GM12878 (cell line): ENCODE measurements at regions not wholly inside any gene's neighbourhood (a gene's known extent, or its start where the extent isn't known, plus 50 kb on each side); places are given as distances from the start of the nearest gene placed in this dataset.

Source experiments
- ATAC-seq: fragments of 200-7000 bp; cut with Tn5 transposase; 3 replicates; pipeline ENCODE4 v1.9.1; 2020; ENCODE audit warnings: mild to moderate bottlenecking, moderate library complexity
- BruUV-seq: library from RNA; stranded (reverse); fragments of 400-500 nt; replicated peaks from 2 replicates; lab custom pipeline; 2021; lab: Mats Ljungman, UMichigan
- CTCF ChIA-PET: fragments of 300-600 bp; sonication (Branson Sonifier 250); formaldehyde crosslinking; extraction: SDS; loops from one replicate; lab custom pipeline; 2021; ENCODE audit warnings: inconsistent platforms; lab: Yijun Ruan, JAX
- POLR2A ChIA-PET: fragments of 350-600 bp; formaldehyde crosslinking; extraction: SDS; loops from one replicate; lab custom pipeline; 2021; ENCODE audit warnings: inconsistent platforms; lab: Charles Lee
- RAD21 ChIA-PET: fragments of 300-600 bp; sonication (Branson Sonifier 250); formaldehyde crosslinking; loops from one replicate; lab custom pipeline; 2023; ENCODE audit warnings: antibody characterized with exemption; ENCODE audit not compliant: unreplicated experiment; lab: Charles Lee
- SMC1A ChIA-PET: fragments of 300-600 bp; sonication (Branson Sonifier 250); formaldehyde crosslinking; loops from one replicate; lab custom pipeline; 2023; ENCODE audit not compliant: unreplicated experiment, uncharacterized antibody; lab: Charles Lee
- DNase-seq: peaks from one replicate; pipeline ENCODE4 v3.0.0-alpha.2; 2011; ENCODE audit warnings: low read depth, low spot score
- FAIRE-seq: peaks from 3 replicates; lab custom pipeline; 2011; peaks lifted over from hg19 to GRCh38; lab: Jason Lieb, UNC
- H2AFZ ChIP-seq: 2 replicates; pipeline ENCODE4 v1.6.0; 2011; ENCODE audit warnings: low read depth, low read length, control low read depth; ENCODE audit not compliant: control insufficient read depth
- H3K27ac ChIP-seq: 2 replicates; pipeline ENCODE4 v1.5.1; 2011; ENCODE audit warnings: control low read depth; ENCODE audit not compliant: control insufficient read depth, insufficient read depth
- H3K27me3 ChIP-seq, 2 experiments: replicated peaks in 1 of 2; 2 replicates each; pipeline versions ENCODE4 v1.6.0 to v1.6.1; 2011; ENCODE audit warnings: low read length in 1 of 2; ENCODE audit not compliant: control insufficient read depth in 2 of 2, insufficient read depth in 2 of 2
- H3K36me3 ChIP-seq, 2 experiments: 2 replicates each; pipeline ENCODE4 v1.5.1; 2011; ENCODE audit warnings: low read length in 1 of 2; ENCODE audit not compliant: control insufficient read depth in 2 of 2, insufficient read depth in 2 of 2
- H3K4me1 ChIP-seq: 2 replicates; pipeline ENCODE4 v1.6.1; 2011; ENCODE audit warnings: mild to moderate bottlenecking, low read length, moderate library complexity, mixed read lengths; ENCODE audit not compliant: control insufficient read depth, insufficient read depth
- H3K4me2 ChIP-seq: 2 replicates; pipeline ENCODE4 v1.6.0; 2011; ENCODE audit warnings: control low read depth; ENCODE audit not compliant: control insufficient read depth, insufficient read depth
- H3K4me3 ChIP-seq: fragments of 200-600 bp; sonication (generic); 2 replicates; pipeline ENCODE4 v1.5.1; 2016
- H3K79me2 ChIP-seq: 2 replicates; pipeline ENCODE4 v1.6.0; 2011; ENCODE audit warnings: low read length; ENCODE audit not compliant: control insufficient read depth, insufficient read depth
- H3K9ac ChIP-seq: 2 replicates; pipeline ENCODE4 v1.8.0; 2011; ENCODE audit warnings: low read length, control low read depth, mixed read lengths; ENCODE audit not compliant: control insufficient read depth, insufficient read depth
- H3K9me3 ChIP-seq: replicated peaks from 3 replicates; pipeline ENCODE4 v1.5.1; 2011; ENCODE audit warnings: mild to moderate bottlenecking, low read length; ENCODE audit not compliant: control insufficient read depth, insufficient read depth
- H4K20me1 ChIP-seq: 2 replicates; pipeline ENCODE4 v1.6.0; 2011; ENCODE audit not compliant: control insufficient read depth, insufficient read depth
- BCL11A ChIP-seq: IDR thresholded peaks from 2 replicates; pipeline ENCODE4 v1.6.1; 2011; ENCODE audit warnings: low read depth, low read length
- ESRRA ChIP-seq: IDR thresholded peaks from 2 replicates; pipeline ENCODE4 v1.6.1; 2012; ENCODE audit warnings: mild to moderate bottlenecking, low read length, improper control_type of control experiment
- RCOR1 ChIP-seq: conservative IDR thresholded peaks from 2 replicates; pipeline ENCODE4 v1.6.1; 2012; ENCODE audit warnings: low read depth, low read length, improper control_type of control experiment
- RELA ChIP-seq: fragments of 450-650 bp; IDR thresholded peaks from 2 replicates; pipeline ENCODE4 v1.8.0; 2014; ENCODE audit warnings: borderline replicate concordance; ENCODE audit not compliant: partially characterized antibody
- SMARCA5 ChIP-seq: fragments of 450-650 bp; IDR thresholded peaks from 2 replicates; pipeline ENCODE4 v1.6.1; 2017; ENCODE audit warnings: mild to moderate bottlenecking
- SREBF1 ChIP-seq: IDR thresholded peaks from 2 replicates; pipeline ENCODE4 v1.6.1; 2012; ENCODE audit warnings: mild to moderate bottlenecking, low read length
- STAT3 ChIP-seq: IDR thresholded peaks from 2 replicates; pipeline ENCODE4 v1.6.1; 2011; ENCODE audit warnings: low read depth, low read length, improper control_type of control experiment
- YBX1 ChIP-seq: fragments of 450-650 bp; IDR thresholded peaks from 2 replicates; pipeline ENCODE4 v1.6.1; 2016; ENCODE audit warnings: antibody characterized with exemption
- ZNF622 ChIP-seq: fragments of 450-650 bp; IDR thresholded peaks from 2 replicates; pipeline ENCODE4 v1.6.1; 2017; ENCODE audit warnings: mild to moderate bottlenecking, inconsistent platforms
- WGBS: methylation state at CpG from one replicate; pipeline ENCODE4 v1.1.6; 2016; ENCODE audit warnings: low lambda C conversion rate; ENCODE audit not compliant: insufficient replicate concordance, insufficient coverage; ENCODE audit errors: missing lambda C conversion rate; 5-methylcytosine and 5-hydroxymethylcytosine counted together
- in situ Hi-C: fragments of 300-500 bp; cut with MboI; formaldehyde crosslinking; loops from 9 replicates; pipeline ENCODE4 v1.14.3; 2018; ENCODE audit warnings: mixed read lengths
- intact Hi-C: fragments of 100-400 bp; cut with micrococcal nuclease; formaldehyde crosslinking; loops from one replicate; pipeline ENCODE4 v1.14.2; 2022; ENCODE audit not compliant: unreplicated experiment
- TF ChIP-seq, protein P1 (sequence below), 3 experiments: IDR thresholded peaks in 2 of 3; conservative IDR thresholded peaks in 1 of 3; 2 replicates each; pipeline ENCODE4 v1.5.1; 2011; ENCODE audit warnings: low read depth in 3 of 3, low read length in 3 of 3, mild to moderate bottlenecking in 3 of 3, control low read depth in 2 of 3, moderate library complexity in 2 of 3, inconsistent platforms in 1 of 3, mixed read lengths in 1 of 3; ENCODE audit not compliant: control insufficient read depth in 2 of 3, insufficient read depth in 1 of 3; ENCODE audit errors: extremely low read depth in 1 of 3
- TF ChIP-seq, protein P2 (sequence below): fragments of 450-650 bp; formaldehyde crosslinking; IDR thresholded peaks from 2 replicates; pipeline ENCODE4 v1.4.0; 2022; ENCODE audit warnings: mild to moderate bottlenecking, moderate library complexity

DNA sequence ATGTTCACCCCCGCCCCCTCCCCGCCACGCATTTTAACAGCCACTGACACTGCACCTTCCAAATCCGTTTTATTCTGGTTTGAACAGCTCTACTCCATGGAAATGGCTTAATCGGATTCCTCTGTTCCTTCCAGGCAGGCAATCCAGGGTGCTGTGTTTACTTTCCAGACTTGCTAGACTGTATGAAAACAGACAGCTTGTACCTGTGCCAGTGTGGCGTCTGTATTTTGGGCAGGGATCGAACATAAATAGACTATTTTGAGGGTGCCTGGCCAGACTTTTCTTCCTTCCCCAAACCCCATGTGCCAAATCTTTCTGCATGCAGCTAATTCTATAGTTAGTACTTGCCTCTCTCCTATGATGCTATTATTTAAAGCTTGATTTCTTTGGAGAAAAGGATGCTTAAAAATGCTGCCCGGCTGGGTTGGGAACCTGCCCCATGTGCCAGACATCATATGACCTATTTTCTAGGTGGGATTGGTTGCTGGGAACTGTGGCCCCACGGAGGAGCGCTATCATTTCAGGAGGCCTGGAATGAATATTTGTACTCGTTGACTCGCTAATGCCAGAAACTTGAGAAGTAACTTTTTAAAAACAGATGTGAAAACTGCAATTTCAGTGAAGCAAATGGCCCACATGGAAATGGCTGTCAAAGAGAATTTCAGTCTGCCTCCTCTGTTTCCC is 814.8 kb downstream of the BRD1 start:
- H4K20me1 ChIP-seq, result no peaks in the 10 kb centered on the region
- no peaks in the 10 kb centered on the region for H3K27me3 ChIP-seq
- H3K4me1 ChIP-seq, result no peaks in the 10 kb centered on the region
- CTCF ChIA-PET, result no interaction called here
- intact Hi-C loops (no loop called here), in situ Hi-C loops (no loop called here)
- SMC1A ChIA-PET, result no interaction called here
- no peak overlapping the region for H2AFZ ChIP-seq
- no peak for FAIRE-seq
- H3K9ac ChIP-seq, result no peak overlapping the region
- no peaks in the 10 kb centered on the region; the same call in 2 of the 3 replicates for H3K9me3 ChIP-seq
- POLR2A ChIA-PET, result no interaction called here
- RAD21 ChIA-PET, result no interaction called here
- no peak for DNase-seq
- no peaks in the 10 kb centered on the region for H3K36me3 ChIP-seq
- H3K4me3 ChIP-seq, result no peak overlapping the region
- no TSS peak for BruUV-seq
- no peaks in the 10 kb centered on the region for H3K79me2 ChIP-seq
- no peak for ATAC-seq
- H3K4me2 ChIP-seq, result no peak overlapping the region
- H3K27ac ChIP-seq, result no peak overlapping the region
- WGBS, result 36% methylated on average over 12 of the region's 12 CpGs
- TF ChIP-seq SREBF1 (no peak), RCOR1 (no peak), RELA (no peak), STAT3 (no peak), BCL11A (no peak), YBX1 (no peak), SMARCA5 (no peak), ZNF622 (no peak), ESRRA (no peak)
- TF ChIP-seq, protein P1, sequence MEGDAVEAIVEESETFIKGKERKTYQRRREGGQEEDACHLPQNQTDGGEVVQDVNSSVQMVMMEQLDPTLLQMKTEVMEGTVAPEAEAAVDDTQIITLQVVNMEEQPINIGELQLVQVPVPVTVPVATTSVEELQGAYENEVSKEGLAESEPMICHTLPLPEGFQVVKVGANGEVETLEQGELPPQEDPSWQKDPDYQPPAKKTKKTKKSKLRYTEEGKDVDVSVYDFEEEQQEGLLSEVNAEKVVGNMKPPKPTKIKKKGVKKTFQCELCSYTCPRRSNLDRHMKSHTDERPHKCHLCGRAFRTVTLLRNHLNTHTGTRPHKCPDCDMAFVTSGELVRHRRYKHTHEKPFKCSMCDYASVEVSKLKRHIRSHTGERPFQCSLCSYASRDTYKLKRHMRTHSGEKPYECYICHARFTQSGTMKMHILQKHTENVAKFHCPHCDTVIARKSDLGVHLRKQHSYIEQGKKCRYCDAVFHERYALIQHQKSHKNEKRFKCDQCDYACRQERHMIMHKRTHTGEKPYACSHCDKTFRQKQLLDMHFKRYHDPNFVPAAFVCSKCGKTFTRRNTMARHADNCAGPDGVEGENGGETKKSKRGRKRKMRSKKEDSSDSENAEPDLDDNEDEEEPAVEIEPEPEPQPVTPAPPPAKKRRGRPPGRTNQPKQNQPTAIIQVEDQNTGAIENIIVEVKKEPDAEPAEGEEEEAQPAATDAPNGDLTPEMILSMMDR (IDR thresholded peaks at IDR 0.05 in 2 of 3, conservative IDR thresholded peaks at IDR 0.05 in 1 of 3; ENCODE audit: control insufficient read depth in 2 of 3, extremely low read depth in 1 of 3, insufficient read depth in 1 of 3, low read depth in 3 of 3, low read length in 3 of 3), result no peak
- TF ChIP-seq, protein P2, sequence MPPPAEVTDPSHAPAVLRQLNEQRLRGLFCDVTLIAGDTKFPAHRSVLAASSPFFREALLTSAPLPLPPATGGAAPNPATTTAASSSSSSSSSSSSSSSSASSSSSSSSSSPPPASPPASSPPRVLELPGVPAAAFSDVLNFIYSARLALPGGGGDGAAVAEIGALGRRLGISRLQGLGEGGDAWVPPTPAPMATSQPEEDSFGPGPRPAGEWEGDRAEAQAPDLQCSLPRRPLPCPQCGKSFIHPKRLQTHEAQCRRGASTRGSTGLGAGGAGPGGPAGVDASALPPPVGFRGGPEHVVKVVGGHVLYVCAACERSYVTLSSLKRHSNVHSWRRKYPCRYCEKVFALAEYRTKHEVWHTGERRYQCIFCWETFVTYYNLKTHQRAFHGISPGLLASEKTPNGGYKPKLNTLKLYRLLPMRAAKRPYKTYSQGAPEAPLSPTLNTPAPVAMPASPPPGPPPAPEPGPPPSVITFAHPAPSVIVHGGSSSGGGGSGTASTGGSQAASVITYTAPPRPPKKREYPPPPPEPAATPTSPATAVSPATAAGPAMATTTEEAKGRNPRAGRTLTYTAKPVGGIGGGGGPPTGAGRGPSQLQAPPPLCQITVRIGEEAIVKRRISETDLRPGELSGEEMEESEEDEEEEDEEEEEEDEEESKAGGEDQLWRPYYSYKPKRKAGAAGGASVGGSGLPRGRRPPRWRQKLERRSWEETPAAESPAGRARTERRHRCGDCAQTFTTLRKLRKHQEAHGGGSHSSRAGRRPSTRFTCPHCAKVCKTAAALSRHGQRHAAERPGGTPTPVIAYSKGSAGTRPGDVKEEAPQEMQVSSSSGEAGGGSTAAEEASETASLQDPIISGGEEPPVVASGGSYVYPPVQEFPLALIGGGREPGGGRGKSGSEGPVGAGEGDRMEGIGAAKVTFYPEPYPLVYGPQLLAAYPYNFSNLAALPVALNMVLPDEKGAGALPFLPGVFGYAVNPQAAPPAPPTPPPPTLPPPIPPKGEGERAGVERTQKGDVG (CRISPR knock-in tag), result no peak
